GM12878 (cell line): ENCODE measurements at regions not wholly inside any gene's neighbourhood (a gene's known extent, or its start where the extent isn't known, plus 50 kb on each side); places are given as distances from the start of the nearest gene placed in this dataset.

Experiments used
- ATAC-seq: fragments of 200-7000 bp; cut with Tn5 transposase; 3 replicates; pipeline ENCODE4 v1.9.1; 2020; ENCODE audit warnings: mild to moderate bottlenecking, moderate library complexity
- BruUV-seq: library from RNA; stranded (reverse); fragments of 400-500 nt; replicated peaks from 2 replicates; lab custom pipeline; 2021; lab: Mats Ljungman, UMichigan
- CTCF ChIA-PET: fragments of 300-600 bp; sonication (Branson Sonifier 250); formaldehyde crosslinking; extraction: SDS; loops from one replicate; lab custom pipeline; 2021; ENCODE audit warnings: inconsistent platforms; lab: Yijun Ruan, JAX
- POLR2A ChIA-PET: fragments of 350-600 bp; formaldehyde crosslinking; extraction: SDS; loops from one replicate; lab custom pipeline; 2021; ENCODE audit warnings: inconsistent platforms; lab: Charles Lee
- RAD21 ChIA-PET: fragments of 300-600 bp; sonication (Branson Sonifier 250); formaldehyde crosslinking; loops from one replicate; lab custom pipeline; 2023; ENCODE audit warnings: antibody characterized with exemption; ENCODE audit not compliant: unreplicated experiment; lab: Charles Lee
- SMC1A ChIA-PET: fragments of 300-600 bp; sonication (Branson Sonifier 250); formaldehyde crosslinking; loops from one replicate; lab custom pipeline; 2023; ENCODE audit not compliant: unreplicated experiment, uncharacterized antibody; lab: Charles Lee
- DNase-seq: peaks from one replicate; pipeline ENCODE4 v3.0.0-alpha.2; 2011; ENCODE audit warnings: low read depth, low spot score
- FAIRE-seq: peaks from 3 replicates; lab custom pipeline; 2011; peaks lifted over from hg19 to GRCh38; lab: Jason Lieb, UNC
- H2AFZ ChIP-seq: 2 replicates; pipeline ENCODE4 v1.6.0; 2011; ENCODE audit warnings: low read depth, low read length, control low read depth; ENCODE audit not compliant: control insufficient read depth
- H3K27ac ChIP-seq: 2 replicates; pipeline ENCODE4 v1.5.1; 2011; ENCODE audit warnings: control low read depth; ENCODE audit not compliant: control insufficient read depth, insufficient read depth
- H3K27me3 ChIP-seq, 2 experiments: replicated peaks in 1 of 2; 2 replicates each; pipeline versions ENCODE4 v1.6.0 to v1.6.1; 2011; ENCODE audit warnings: low read length in 1 of 2; ENCODE audit not compliant: control insufficient read depth in 2 of 2, insufficient read depth in 2 of 2
- H3K36me3 ChIP-seq, 2 experiments: 2 replicates each; pipeline ENCODE4 v1.5.1; 2011; ENCODE audit warnings: low read length in 1 of 2; ENCODE audit not compliant: control insufficient read depth in 2 of 2, insufficient read depth in 2 of 2
- H3K4me1 ChIP-seq: 2 replicates; pipeline ENCODE4 v1.6.1; 2011; ENCODE audit warnings: mild to moderate bottlenecking, low read length, moderate library complexity, mixed read lengths; ENCODE audit not compliant: control insufficient read depth, insufficient read depth
- H3K4me2 ChIP-seq: 2 replicates; pipeline ENCODE4 v1.6.0; 2011; ENCODE audit warnings: control low read depth; ENCODE audit not compliant: control insufficient read depth, insufficient read depth
- H3K4me3 ChIP-seq: fragments of 200-600 bp; sonication (generic); 2 replicates; pipeline ENCODE4 v1.5.1; 2016
- H3K79me2 ChIP-seq: 2 replicates; pipeline ENCODE4 v1.6.0; 2011; ENCODE audit warnings: low read length; ENCODE audit not compliant: control insufficient read depth, insufficient read depth
- H3K9ac ChIP-seq: 2 replicates; pipeline ENCODE4 v1.8.0; 2011; ENCODE audit warnings: low read length, control low read depth, mixed read lengths; ENCODE audit not compliant: control insufficient read depth, insufficient read depth
- H3K9me3 ChIP-seq: replicated peaks from 3 replicates; pipeline ENCODE4 v1.5.1; 2011; ENCODE audit warnings: mild to moderate bottlenecking, low read length; ENCODE audit not compliant: control insufficient read depth, insufficient read depth
- H4K20me1 ChIP-seq: 2 replicates; pipeline ENCODE4 v1.6.0; 2011; ENCODE audit not compliant: control insufficient read depth, insufficient read depth
- ASH2L ChIP-seq: fragments of 300-600, 200-600 bp; sonication (generic); IDR thresholded peaks from 2 replicates; pipeline ENCODE4 v1.6.1; 2017; ENCODE audit warnings: low read depth, mild to moderate bottlenecking, borderline replicate concordance
- ATF7 ChIP-seq: fragments of 450-650 bp; IDR thresholded peaks from 2 replicates; pipeline ENCODE4 v1.6.1; 2016; ENCODE audit warnings: low read depth, mild to moderate bottlenecking
- ESRRA ChIP-seq: IDR thresholded peaks from 2 replicates; pipeline ENCODE4 v1.6.1; 2012; ENCODE audit warnings: mild to moderate bottlenecking, low read length, improper control_type of control experiment
- FOS ChIP-seq: IDR thresholded peaks from 3 replicates; pipeline ENCODE4 v1.6.1; 2011; ENCODE audit warnings: borderline replicate concordance; ENCODE audit not compliant: insufficient read length; ENCODE audit errors: extremely low read depth
- FOXK2 ChIP-seq: fragments of 450-650 bp; IDR thresholded peaks from 2 replicates; pipeline ENCODE4 v1.6.1; 2017; ENCODE audit warnings: mild to moderate bottlenecking, moderate library complexity
- POLR2A ChIP-seq: IDR thresholded peaks from 2 replicates; pipeline ENCODE4 v1.6.1; 2011; ENCODE audit warnings: low read depth, mild to moderate bottlenecking, low read length
- POLR2AphosphoS5 ChIP-seq: IDR thresholded peaks from 2 replicates; pipeline ENCODE4 v1.6.1; 2011; ENCODE audit warnings: mild to moderate bottlenecking, low read length, inconsistent platforms
- RELA ChIP-seq: fragments of 450-650 bp; IDR thresholded peaks from 2 replicates; pipeline ENCODE4 v1.8.0; 2014; ENCODE audit warnings: borderline replicate concordance; ENCODE audit not compliant: partially characterized antibody
- SPI1 ChIP-seq: IDR thresholded peaks from 2 replicates; pipeline ENCODE4 v1.6.1; 2011; ENCODE audit warnings: low read depth, mild to moderate bottlenecking, low read length, moderate library complexity, borderline replicate concordance; ENCODE audit not compliant: insufficient read depth
- TCF3 ChIP-seq: IDR thresholded peaks from 2 replicates; pipeline ENCODE4 v1.6.1; 2012; ENCODE audit warnings: low read depth, mild to moderate bottlenecking, low read length, borderline replicate concordance; ENCODE audit not compliant: insufficient read depth
- YY1 ChIP-seq: IDR thresholded peaks from 2 replicates; pipeline ENCODE4 v1.6.1; 2011; ENCODE audit warnings: low read depth, mild to moderate bottlenecking, low read length
- WGBS: methylation state at CpG from one replicate; pipeline ENCODE4 v1.1.6; 2016; ENCODE audit warnings: low lambda C conversion rate; ENCODE audit not compliant: insufficient replicate concordance, insufficient coverage; ENCODE audit errors: missing lambda C conversion rate; 5-methylcytosine and 5-hydroxymethylcytosine counted together
- in situ Hi-C: fragments of 300-500 bp; cut with MboI; formaldehyde crosslinking; loops from 9 replicates; pipeline ENCODE4 v1.14.3; 2018; ENCODE audit warnings: mixed read lengths
- intact Hi-C: fragments of 100-400 bp; cut with micrococcal nuclease; formaldehyde crosslinking; loops from one replicate; pipeline ENCODE4 v1.14.2; 2022; ENCODE audit not compliant: unreplicated experiment

DNA sequence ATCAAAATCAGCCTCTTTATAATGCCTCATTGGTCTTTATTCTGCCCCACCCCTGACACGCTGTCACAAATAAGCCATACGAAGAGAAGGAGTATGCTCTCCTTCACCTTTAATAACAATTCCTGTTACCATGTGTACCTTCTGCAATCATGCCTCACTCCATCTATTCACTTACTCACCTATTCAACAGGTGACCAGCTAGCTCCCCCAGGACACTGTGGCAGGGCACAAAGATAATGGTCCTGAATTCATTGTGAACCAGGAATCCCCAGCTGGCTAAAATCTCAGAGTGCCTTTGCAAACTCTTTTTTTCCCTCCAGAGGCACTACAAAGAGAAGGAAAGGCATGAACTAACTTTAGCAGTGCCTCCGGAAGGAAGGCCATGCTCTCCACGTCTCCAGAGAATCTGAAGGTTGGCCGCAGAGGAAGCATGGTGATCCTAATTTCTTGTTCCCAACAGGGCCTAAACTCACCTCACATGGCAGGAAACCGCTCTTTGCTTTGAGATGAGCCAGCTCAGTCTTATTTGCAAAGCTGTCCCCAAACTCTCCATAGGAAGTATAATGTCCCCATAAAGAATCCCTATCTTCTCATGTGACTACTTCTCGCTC lies 590.3 kb downstream of the BUD13 start:
- ChIA-PET POLR2A (no interaction called here), RAD21 (no interaction called here)

DNA sequence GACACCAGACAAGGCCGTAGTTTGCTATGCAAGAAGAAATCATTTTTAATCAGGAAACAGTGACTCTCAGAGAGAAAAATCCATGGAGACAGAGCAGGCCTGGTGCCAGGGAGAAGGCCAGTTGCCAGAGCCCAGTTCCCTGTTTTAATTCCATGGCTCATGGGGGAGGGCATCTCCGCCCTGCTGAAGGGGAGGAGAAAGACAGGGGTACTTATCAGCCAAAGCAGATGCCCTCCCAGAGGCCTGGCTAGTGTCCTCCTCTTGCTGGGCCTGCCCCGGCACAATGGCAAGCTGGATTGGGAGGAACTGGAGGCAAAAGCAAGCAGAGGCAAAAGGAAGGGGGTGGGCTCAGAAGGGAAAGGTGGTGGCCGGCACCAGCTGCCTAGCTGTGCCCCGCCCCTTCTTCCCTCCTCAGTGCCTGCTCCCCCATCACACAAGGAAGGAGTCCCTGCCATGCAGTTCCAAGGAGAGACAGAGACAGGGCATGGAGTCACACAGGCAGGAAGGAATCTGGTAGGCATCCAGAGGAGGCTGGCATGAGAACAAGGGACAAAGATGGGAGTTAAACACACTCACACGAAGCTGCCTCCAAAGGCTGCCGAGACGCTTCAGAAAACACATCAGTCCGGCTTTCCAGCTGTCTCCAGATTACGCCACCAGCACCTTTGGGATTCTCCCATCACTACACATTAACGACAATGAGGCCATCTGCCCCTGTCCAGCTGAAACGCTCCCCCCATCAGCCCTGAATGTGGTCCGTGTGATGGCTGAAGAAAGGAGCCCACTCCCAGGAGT lies 591.8 kb downstream of the BUD13 start:
- no peak overlapping the region for H3K4me3 ChIP-seq
- in situ Hi-C loops, result no loop called here
- SMC1A ChIA-PET, result interaction anchor here (1.3 kb wide), 1 partner anchor 8 kb away, joined by 3 read pairs; no protein-coding TSS in a partner anchor
- WGBS, result 28% methylated on average over 10 of the region's 13 CpGs
- H3K27me3 ChIP-seq, result no peaks in the 10 kb centered on the region
- H3K4me1 ChIP-seq, result no peaks in the 10 kb centered on the region; the same call in 1 of the 2 replicates
- ATAC-seq, result no peak
- H3K79me2 ChIP-seq, result no peaks in the 10 kb centered on the region
- H3K9ac ChIP-seq, result no peak overlapping the region
- no peaks in the 10 kb centered on the region for H4K20me1 ChIP-seq
- no peak overlapping the region for H3K4me2 ChIP-seq
- no peak for DNase-seq
- BruUV-seq, result no TSS peak
- FAIRE-seq, result no peak
- POLR2A ChIA-PET, result no interaction called here
- H3K36me3 ChIP-seq, result no peaks in the 10 kb centered on the region
- intact Hi-C loops, result no loop called here
- no peak overlapping the region for H3K27ac ChIP-seq
- H2AFZ ChIP-seq, result no peak overlapping the region
- CTCF ChIA-PET, result no interaction called here
- no peak for TF ChIP-seq POLR2A
- TF ChIP-seq FOXK2, result no peak
- no peak for TF ChIP-seq ATF7
- TF ChIP-seq FOS, result no peak
- no peak for TF ChIP-seq SPI1
- TF ChIP-seq ASH2L, result no peak
- no peak for TF ChIP-seq ESRRA
- H3K9me3 ChIP-seq, result no peaks in the 10 kb centered on the region
- RAD21 ChIA-PET, result no interaction called here

More for the DNA sequence above, 590.3 kb downstream of the BUD13 start:
- ChIA-PET CTCF (no interaction called here), SMC1A (interaction anchor here (1.3 kb wide), 1 partner anchor 9 kb away, joined by 3 read pairs; no protein-coding TSS in a partner anchor)
- H3K4me1 ChIP-seq, result no peaks in the 10 kb centered on the region; the same call in 1 of the 2 replicates
- in situ Hi-C loops (no loop called here), intact Hi-C loops (no loop called here)
- H3K27me3 ChIP-seq, result no peaks in the 10 kb centered on the region
- no peaks in the 10 kb centered on the region for H4K20me1 ChIP-seq
- FAIRE-seq (no peak), ATAC-seq (no peak), DNase-seq (no peak)
- no peak overlapping the region for H3K4me3 ChIP-seq
- no peak overlapping the region for H2AFZ ChIP-seq
- no peak overlapping the region for H3K9ac ChIP-seq
- H3K4me2 ChIP-seq, result no peak overlapping the region
- H3K79me2 ChIP-seq, result no peaks in the 10 kb centered on the region
- WGBS, result 60% methylated on average over 7 of the region's 7 CpGs
- no peak for TF ChIP-seq POLR2AphosphoS5
- TF ChIP-seq YY1, result no peak
- TF ChIP-seq RELA, result no peak
- TF ChIP-seq TCF3, result no peak
- H3K27ac ChIP-seq, result no peak overlapping the region
- no TSS peak for BruUV-seq
- H3K9me3 ChIP-seq, result no peaks in the 10 kb centered on the region
- H3K36me3 ChIP-seq, result no peaks in the 10 kb centered on the region
